SH-SY5Y (cell line): ENCODE measurements at regions not wholly inside any gene's neighbourhood (a gene's known extent, or its start where the extent isn't known, plus 50 kb on each side); places are given as distances from the start of the nearest gene placed in this dataset.

Experiments used
- GATA2 ChIP-seq: IDR thresholded peaks from 2 replicates; pipeline ENCODE4 v1.6.1; 2011; ENCODE audit warnings: mild to moderate bottlenecking, low read depth, low read length
- GATA3 ChIP-seq: IDR thresholded peaks from 2 replicates; pipeline ENCODE4 v1.6.1; 2011; ENCODE audit warnings: low read depth, mild to moderate bottlenecking, low read length, moderate library complexity

- no peak for TF ChIP-seq GATA2
- no peak for TF ChIP-seq GATA3
Observed at GRCh38 chr11:81995889-81996288, 737.8 kb downstream of the FAM181B start.
